ENCODE measurements at regions not wholly inside any gene's neighbourhood (a gene's known extent, or its start where the extent isn't known, plus 50 kb on each side); places are given as distances from the start of the nearest gene placed in this dataset.
A peak's percentile ranks its signal among the peaks of the same experiment; 100 is the strongest.

- DNase-seq (no peak), ATAC-seq (no peak)
- TF ChIP-seq CTCF (IDR thresholded peaks at IDR 0.05) = no peak
- no peaks in the 10 kb centered on the region for H3K9me3 ChIP-seq
- no peaks in the 10 kb centered on the region for H3K36me3 ChIP-seq (ENCODE audit: low read depth)
- intact Hi-C loops (cut with DNase I, micrococcal nuclease) = no loop called here
- peaks cover 12% of the 10 kb centered on the region for H3K4me1 ChIP-seq (ENCODE audit: low read depth)
- no peak overlapping the region for H3K4me3 ChIP-seq
Measured at GRCh38 chr5:124675931-124676846, 70.2 kb downstream of the ZNF608 start.

GRCh38 chr5:124671193-124671592 lies 75.2 kb downstream of the ZNF608 start:
- peaks cover 20% of the 10 kb centered on the region for H3K4me1 ChIP-seq (ENCODE audit: low read depth)
- TF ChIP-seq CTCF (IDR thresholded peaks at IDR 0.05) = no peak
- H3K36me3 ChIP-seq (ENCODE audit: low read depth) = no peaks in the 10 kb centered on the region
- DNase-seq (no peak), ATAC-seq (no peak)
- H3K4me3 ChIP-seq = no peak overlapping the region
- no peaks in the 10 kb centered on the region for H3K9me3 ChIP-seq
- intact Hi-C loops (cut with DNase I, micrococcal nuclease) = no loop called here

- ATAC-seq = no peak
- H3K9me3 ChIP-seq = no peaks in the 10 kb centered on the region
- TF ChIP-seq CTCF (IDR thresholded peaks at IDR 0.05) = no peak
- no peaks in the 10 kb centered on the region for H3K36me3 ChIP-seq (ENCODE audit: low read depth)
- peaks cover 20% of the 10 kb centered on the region for H3K4me1 ChIP-seq (ENCODE audit: low read depth)
- no peak overlapping the region for H3K4me3 ChIP-seq
- intact Hi-C loops (cut with DNase I, micrococcal nuclease) = no loop called here
- no peak for DNase-seq
Measured at GRCh38 chr5:124670722-124671184, 75.7 kb downstream of the ZNF608 start.

- no peak for TF ChIP-seq CTCF (IDR thresholded peaks at IDR 0.05)
- DNase-seq (no peak), ATAC-seq (no peak)
- Histone ChIP-seq H3K4me1 (ENCODE audit: low read depth) (peaks cover 20% of the 10 kb centered on the region), H3K9me3 (no peaks in the 10 kb centered on the region), H3K36me3 (ENCODE audit: low read depth) (no peaks in the 10 kb centered on the region), H3K4me3 (no peak overlapping the region)
- intact Hi-C loops (cut with DNase I, micrococcal nuclease) = no loop called here
Measured at GRCh38 chr5:124669956-124670721, 76.3 kb downstream of the ZNF608 start.

GRCh38 chr5:124669300-124669648 lies 77.2 kb downstream of the ZNF608 start:
- Histone ChIP-seq H3K4me1 (ENCODE audit: low read depth) (peaks cover 20% of the 10 kb centered on the region), H3K9me3 (no peaks in the 10 kb centered on the region), H3K36me3 (ENCODE audit: low read depth) (no peaks in the 10 kb centered on the region), H3K4me3 (no peak overlapping the region)
- no peak for TF ChIP-seq CTCF (IDR thresholded peaks at IDR 0.05)
- ATAC-seq (peak; percentile 11), DNase-seq (no peak)
- intact Hi-C loops (cut with DNase I, micrococcal nuclease) = no loop called here

Data from mucosa of descending colon (tissue), 3 donors.